B cell (primary cell): ENCODE measurements at regions not wholly inside any gene's neighbourhood (a gene's known extent, or its start where the extent isn't known, plus 50 kb on each side); places are given as distances from the start of the nearest gene placed in this dataset.

Experiments used
- ATAC-seq: fragments of 200-7000 bp; cut with Tn5 transposase; one replicate; pipeline ENCODE4 v1.10.0; 2021; ENCODE audit warnings: low read depth, mild to moderate bottlenecking, moderate number of reproducible peaks, moderate library complexity
- CTCF ChIA-PET: fragments of 350-600 bp; sonication (Branson Sonifier 250); formaldehyde crosslinking; loops from one replicate; lab custom pipeline; 2021; ENCODE audit warnings: antibody characterized with exemption, inconsistent platforms; lab: Charles Lee
- POLR2A ChIA-PET: fragments of 350-600 bp; sonication (Branson Sonifier 250); formaldehyde crosslinking; loops from one replicate; lab custom pipeline; 2021; ENCODE audit warnings: antibody characterized with exemption; lab: Charles Lee
- DNase-seq: peaks from one replicate; pipeline ENCODE4 v3.0.0; 2013
- H2AFZ ChIP-seq: 2 replicates; pipeline ENCODE4 v1.6.1; 2012; ENCODE audit warnings: mild to moderate bottlenecking, low read depth, low read length; ENCODE audit not compliant: insufficient read depth, poor library complexity, severe bottlenecking
- H3K27ac ChIP-seq, 2 donors: 1 replicate in 1 of 2; 2 replicates in 1 of 2; pipeline ENCODE4 v1.5.1; 2012 to 2013; ENCODE audit warnings: low read length in 2 of 2, mild to moderate bottlenecking in 2 of 2, moderate library complexity in 1 of 2
- H3K27me3 ChIP-seq, 4 experiments: fragments of 200-600 bp in 1 of 4; sonication (generic) in 1 of 4; replicated peaks in 1 of 4; 1 replicate in 2 of 4; 2 replicates in 2 of 4; pipeline versions ENCODE4 v1.6.1 to v1.7.0; 2013 to 2016; ENCODE audit warnings: low read length in 3 of 4, mild to moderate bottlenecking in 2 of 4, mixed read lengths in 1 of 4, moderate library complexity in 1 of 4; ENCODE audit not compliant: insufficient read depth in 4 of 4, control insufficient read depth in 3 of 4; ENCODE audit errors: control extremely low read depth in 1 of 4
- H3K36me3 ChIP-seq, 2 experiments: replicated peaks in 1 of 2; 1 replicate in 1 of 2; 2 replicates in 1 of 2; pipeline versions ENCODE4 v1.6.1 to v1.7.1; 2013; ENCODE audit warnings: low read length in 1 of 2; ENCODE audit not compliant: insufficient read depth in 2 of 2, control insufficient read depth in 1 of 2; ENCODE audit errors: control extremely low read depth in 1 of 2, extremely low read depth in 1 of 2
- H3K4me1 ChIP-seq, 2 donors: fragments of 200-600 bp in 1 of 2; sonication (generic) in 1 of 2; 1 replicate in 1 of 2; 2 replicates in 1 of 2; pipeline versions ENCODE4 v1.5.1 to v1.6.1; 2013 to 2017; ENCODE audit warnings: low read length in 2 of 2; ENCODE audit not compliant: control insufficient read depth in 2 of 2, insufficient read depth in 2 of 2
- H3K4me2 ChIP-seq: replicated peaks from 2 replicates; pipeline ENCODE3; 2012; ENCODE audit warnings: mild to moderate bottlenecking, low read depth, low read length; ENCODE audit not compliant: poor library complexity, severe bottlenecking
- H3K4me3 ChIP-seq, 5 experiments: fragments of 200-600 bp in 1 of 5; sonication (generic) in 1 of 5; 1 replicate in 3 of 5; 2 replicates in 2 of 5; pipeline versions ENCODE4 v1.5.1 to v1.7.0; 2011 to 2016; ENCODE audit warnings: low read length in 4 of 5, mild to moderate bottlenecking in 4 of 5, low read depth in 2 of 5, control low read depth in 1 of 5, moderate library complexity in 1 of 5; ENCODE audit not compliant: insufficient read depth in 1 of 5; ENCODE audit errors: control extremely low read depth in 1 of 5, extremely low read depth in 1 of 5
- H3K79me2 ChIP-seq: fragments of 200-600 bp; sonication (generic); one replicate; pipeline ENCODE4 v1.6.0; 2016; ENCODE audit warnings: low read length; ENCODE audit not compliant: control insufficient read depth, insufficient read depth
- H3K9ac ChIP-seq: fragments of 200-600 bp; sonication (generic); 2 replicates; pipeline ENCODE4 v1.6.1; 2017; ENCODE audit warnings: mild to moderate bottlenecking, low read length, moderate library complexity
- H3K9me3 ChIP-seq, 3 donors: one replicate each; pipeline versions ENCODE4 v1.6.1 to v1.7.1; 2013; ENCODE audit warnings: low read length in 2 of 3; ENCODE audit not compliant: control insufficient read depth in 2 of 3, insufficient read depth in 1 of 3; ENCODE audit errors: control extremely low read depth in 1 of 3
- H4K20me1 ChIP-seq: 2 replicates; pipeline ENCODE4 v1.6.0; 2012; ENCODE audit warnings: mild to moderate bottlenecking, low read length; ENCODE audit not compliant: insufficient read depth, control insufficient read depth, poor library complexity, severe bottlenecking
- H3K27ac Mint-ChIP-seq: one replicate; pipeline ENCODE4 v1.8.0; 2021; ENCODE audit warnings: mixed read lengths
- H3K27me3 Mint-ChIP-seq: one replicate; pipeline ENCODE4 v1.8.0; 2021; ENCODE audit warnings: mixed read lengths
- H3K4me1 Mint-ChIP-seq: one replicate; pipeline ENCODE4 v1.8.0; 2021; ENCODE audit warnings: mixed read lengths
- H3K4me3 Mint-ChIP-seq: one replicate; pipeline ENCODE4 v1.8.0; 2021; ENCODE audit warnings: mixed read lengths
- H3K9me3 Mint-ChIP-seq: one replicate; pipeline ENCODE4 v1.8.0; 2022; ENCODE audit warnings: mixed read lengths; ENCODE audit not compliant: insufficient read depth
- EZH2 ChIP-seq: IDR thresholded peaks from 2 replicates; pipeline ENCODE4 v1.6.1; 2012; ENCODE audit warnings: borderline replicate concordance, low read depth, mild to moderate bottlenecking, moderate library complexity, low read length; ENCODE audit not compliant: insufficient read depth, poor library complexity, severe bottlenecking
- WGBS: methylation state at CpG from one replicate; pipeline ENCODE4 v1.1.5; 2013; ENCODE audit warnings: missing lambda C conversion rate; ENCODE audit not compliant: insufficient coverage; 5-methylcytosine and 5-hydroxymethylcytosine counted together
- intact Hi-C: fragments of 100-400 bp; cut with micrococcal nuclease; formaldehyde crosslinking; loops from one replicate; pipeline ENCODE4 v1.10.0; 2022
- TF ChIP-seq, protein P1 (sequence below): fragments of 200-600 bp; IDR thresholded peaks from one replicate; pipeline ENCODE4 v1.8.0; 2022; ENCODE audit warnings: antibody characterized with exemption, mild to moderate bottlenecking

DNA sequence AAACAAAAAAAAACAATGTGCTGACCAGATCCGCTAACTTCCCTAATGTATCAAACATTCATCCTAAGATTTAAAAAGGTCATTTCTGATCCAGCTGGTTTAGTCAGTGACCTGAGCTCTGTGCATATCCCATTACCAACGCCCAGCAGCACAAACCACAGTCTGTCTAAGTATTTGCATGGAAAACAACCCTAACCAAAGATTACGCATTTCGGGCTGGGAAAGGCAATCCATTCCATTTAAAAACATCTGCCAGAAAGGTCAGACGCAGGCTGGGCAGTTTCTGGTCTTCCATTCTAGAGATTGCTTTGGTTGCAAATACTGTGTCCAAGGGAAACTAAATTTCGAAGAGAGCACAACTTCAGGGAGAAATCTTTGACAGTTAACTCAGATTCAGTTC, 234.9 kb downstream of the FLRT2 start:
- Histone ChIP-seq H3K4me2 (no peak overlapping the region), H3K36me3 (no peaks in the 10 kb centered on the region), H3K79me2 (no peaks in the 10 kb centered on the region), H3K4me1 (no peaks in the 10 kb centered on the region), H3K27me3 (no peaks in the 10 kb centered on the region), H3K4me3 (no peak overlapping the region), H2AFZ (no peak overlapping the region), H3K27ac (no peak overlapping the region), H3K9me3 (no peaks in the 10 kb centered on the region), H3K9ac (no peak overlapping the region), H4K20me1 (no peaks in the 10 kb centered on the region)
- Mint-ChIP-seq H3K27me3 (no peaks in the 10 kb centered on the region), H3K4me3 (no peak overlapping the region), H3K27ac (no peak overlapping the region), H3K9me3 (no peaks in the 10 kb centered on the region), H3K4me1 (no peaks in the 10 kb centered on the region)
- WGBS = 88% methylated on average over 5 of the region's 6 CpGs
- no peak for DNase-seq
- ChIA-PET POLR2A (no interaction called here), CTCF (no interaction called here)
- intact Hi-C loops = no loop called here
- TF ChIP-seq, protein P1, sequence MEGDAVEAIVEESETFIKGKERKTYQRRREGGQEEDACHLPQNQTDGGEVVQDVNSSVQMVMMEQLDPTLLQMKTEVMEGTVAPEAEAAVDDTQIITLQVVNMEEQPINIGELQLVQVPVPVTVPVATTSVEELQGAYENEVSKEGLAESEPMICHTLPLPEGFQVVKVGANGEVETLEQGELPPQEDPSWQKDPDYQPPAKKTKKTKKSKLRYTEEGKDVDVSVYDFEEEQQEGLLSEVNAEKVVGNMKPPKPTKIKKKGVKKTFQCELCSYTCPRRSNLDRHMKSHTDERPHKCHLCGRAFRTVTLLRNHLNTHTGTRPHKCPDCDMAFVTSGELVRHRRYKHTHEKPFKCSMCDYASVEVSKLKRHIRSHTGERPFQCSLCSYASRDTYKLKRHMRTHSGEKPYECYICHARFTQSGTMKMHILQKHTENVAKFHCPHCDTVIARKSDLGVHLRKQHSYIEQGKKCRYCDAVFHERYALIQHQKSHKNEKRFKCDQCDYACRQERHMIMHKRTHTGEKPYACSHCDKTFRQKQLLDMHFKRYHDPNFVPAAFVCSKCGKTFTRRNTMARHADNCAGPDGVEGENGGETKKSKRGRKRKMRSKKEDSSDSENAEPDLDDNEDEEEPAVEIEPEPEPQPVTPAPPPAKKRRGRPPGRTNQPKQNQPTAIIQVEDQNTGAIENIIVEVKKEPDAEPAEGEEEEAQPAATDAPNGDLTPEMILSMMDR = no peak
- no peak for TF ChIP-seq EZH2
- ATAC-seq = no peak

DNA sequence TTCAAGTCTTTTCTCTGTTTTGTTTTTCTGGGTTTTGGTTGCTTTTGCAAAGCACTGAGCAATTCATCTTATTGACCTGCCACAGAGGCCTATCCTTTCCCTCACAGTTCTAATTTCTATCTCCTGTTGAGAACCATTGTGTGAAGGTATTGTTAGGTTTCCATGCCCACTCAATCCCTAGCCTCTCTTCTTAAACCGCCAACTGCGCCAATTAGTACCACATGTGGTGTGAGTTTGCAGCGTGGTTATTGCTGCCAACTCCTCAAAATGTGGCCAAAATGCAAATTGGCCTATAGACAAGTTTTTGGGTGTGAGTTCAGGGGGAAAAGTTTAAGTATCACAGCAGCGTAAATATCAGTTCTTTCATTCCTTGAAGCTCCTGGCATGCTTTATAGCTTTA, 232.6 kb downstream of the FLRT2 start:
- Histone ChIP-seq H3K36me3 (no peaks in the 10 kb centered on the region), H4K20me1 (no peaks in the 10 kb centered on the region), H3K4me3 (no peak overlapping the region), H3K4me2 (no peak overlapping the region), H3K4me1 (no peaks in the 10 kb centered on the region), H2AFZ (no peak overlapping the region), H3K27me3 (no peaks in the 10 kb centered on the region), H3K9me3 (no peaks in the 10 kb centered on the region), H3K79me2 (no peaks in the 10 kb centered on the region), H3K27ac (no peak overlapping the region), H3K9ac (no peak overlapping the region)
- ATAC-seq (no peak), DNase-seq (no peak)
- intact Hi-C loops = no loop called here
- H3K4me1 Mint-ChIP-seq = no peaks in the 10 kb centered on the region
- 100% methylated on average over 1 of the region's 4 CpGs for WGBS
- H3K9me3 Mint-ChIP-seq = no peaks in the 10 kb centered on the region
- TF ChIP-seq, protein P1 = no peak
- no peak for TF ChIP-seq EZH2
- CTCF ChIA-PET = no interaction called here
- POLR2A ChIA-PET = no interaction called here
- H3K4me3 Mint-ChIP-seq = no peak overlapping the region
- no peaks in the 10 kb centered on the region for H3K27me3 Mint-ChIP-seq
- H3K27ac Mint-ChIP-seq = no peak overlapping the region
